NOMO-1 treated with DMSO at 0.1 percent for 48 hours (cell line): ENCODE measurements at regions not wholly inside any gene's neighbourhood (a gene's known extent, or its start where the extent isn't known, plus 50 kb on each side); places are given as distances from the start of the nearest gene placed in this dataset.
"Not testable (repeated sequence)": the region's sequence is repeated elsewhere in the genome, so short reads cannot be mapped to it uniquely, and the experiment has no call there.

ENCODE experiments used
- DNase-seq: peaks from one replicate; lab custom pipeline; 2025; ENCODE audit not compliant: unreplicated experiment; lab: John Stamatoyannopoulos, UW

GRCh38 chr22:41023299-41023623 lies 69.1 kb upstream of the EP300 start:
- no peak for DNase-seq

GRCh38 chr22:41028841-41029240 lies 63.6 kb upstream of the EP300 start:
- peak; percentile 82 for DNase-seq

GRCh38 chr22:41030891-41031290 lies 61.5 kb upstream of the EP300 start:
- no peak for DNase-seq

GRCh38 chr22:41034706-41035105 lies 57.7 kb upstream of the EP300 start:
- no peak for DNase-seq

- no peak for DNase-seq
These were observed 55.5 kb upstream of the EP300 start for GRCh38 chr22:41036924-41037323.

GRCh38 chr22:41038732-41039131 lies 53.7 kb upstream of the EP300 start:
- DNase-seq, result peak; percentile 44

GRCh38 chr22:41039641-41040040 lies 52.8 kb upstream of the EP300 start:
- DNase-seq, result not testable (repeated sequence)

- DNase-seq, result no peak
These were observed 51.9 kb upstream of the EP300 start for GRCh38 chr22:41040483-41040882.

- DNase-seq, result no peak
These were observed 50.9 kb upstream of the EP300 start for GRCh38 chr22:41041532-41041931.
